Breast epithelium (tissue), 3 donors: ENCODE measurements at regions not wholly inside any gene's neighbourhood (a gene's known extent, or its start where the extent isn't known, plus 50 kb on each side); places are given as distances from the start of the nearest gene placed in this dataset.

Experiments
- POLR2A ChIP-seq: fragments of 450-650 bp; IDR thresholded peaks from one replicate; pipeline ENCODE4 v1.6.1; 2016; ENCODE audit warnings: antibody characterized with exemption, mild to moderate bottlenecking, moderate library complexity
- TF ChIP-seq, protein P1 (sequence below), 3 donors: fragments of 450-650 bp; IDR thresholded peaks; one replicate each; pipeline ENCODE4 v1.5.1; 2016 to 2017; ENCODE audit warnings: antibody characterized with exemption in 3 of 3, mild to moderate bottlenecking in 3 of 3, moderate library complexity in 3 of 3

DNA sequence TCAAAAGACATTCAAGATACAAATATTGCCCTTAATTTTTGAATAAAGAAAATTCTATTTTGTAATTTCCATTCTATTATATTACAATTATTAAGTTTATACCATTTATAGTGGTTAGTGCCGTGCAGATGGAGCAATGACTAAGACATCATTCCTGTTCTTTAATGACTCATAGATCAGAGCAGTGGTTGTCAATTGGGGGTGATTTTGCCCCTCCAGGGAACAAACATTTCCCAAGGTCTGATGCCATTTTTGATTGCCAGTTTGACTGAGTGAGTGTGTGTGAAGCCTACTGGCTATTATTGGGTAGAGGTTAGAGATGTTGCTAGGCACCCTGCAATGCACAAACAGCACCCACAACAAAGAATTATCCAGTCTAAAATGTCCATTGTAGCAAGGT is 97.9 kb upstream of the DDIT4L start:
- TF ChIP-seq, protein P1, sequence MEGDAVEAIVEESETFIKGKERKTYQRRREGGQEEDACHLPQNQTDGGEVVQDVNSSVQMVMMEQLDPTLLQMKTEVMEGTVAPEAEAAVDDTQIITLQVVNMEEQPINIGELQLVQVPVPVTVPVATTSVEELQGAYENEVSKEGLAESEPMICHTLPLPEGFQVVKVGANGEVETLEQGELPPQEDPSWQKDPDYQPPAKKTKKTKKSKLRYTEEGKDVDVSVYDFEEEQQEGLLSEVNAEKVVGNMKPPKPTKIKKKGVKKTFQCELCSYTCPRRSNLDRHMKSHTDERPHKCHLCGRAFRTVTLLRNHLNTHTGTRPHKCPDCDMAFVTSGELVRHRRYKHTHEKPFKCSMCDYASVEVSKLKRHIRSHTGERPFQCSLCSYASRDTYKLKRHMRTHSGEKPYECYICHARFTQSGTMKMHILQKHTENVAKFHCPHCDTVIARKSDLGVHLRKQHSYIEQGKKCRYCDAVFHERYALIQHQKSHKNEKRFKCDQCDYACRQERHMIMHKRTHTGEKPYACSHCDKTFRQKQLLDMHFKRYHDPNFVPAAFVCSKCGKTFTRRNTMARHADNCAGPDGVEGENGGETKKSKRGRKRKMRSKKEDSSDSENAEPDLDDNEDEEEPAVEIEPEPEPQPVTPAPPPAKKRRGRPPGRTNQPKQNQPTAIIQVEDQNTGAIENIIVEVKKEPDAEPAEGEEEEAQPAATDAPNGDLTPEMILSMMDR (IDR thresholded peaks at IDR 0.05) = no peak
- TF ChIP-seq POLR2A = no peak
